ENCODE measurements at regions not wholly inside any gene's neighbourhood (a gene's known extent, or its start where the extent isn't known, plus 50 kb on each side); places are given as distances from the start of the nearest gene placed in this dataset.

DNA sequence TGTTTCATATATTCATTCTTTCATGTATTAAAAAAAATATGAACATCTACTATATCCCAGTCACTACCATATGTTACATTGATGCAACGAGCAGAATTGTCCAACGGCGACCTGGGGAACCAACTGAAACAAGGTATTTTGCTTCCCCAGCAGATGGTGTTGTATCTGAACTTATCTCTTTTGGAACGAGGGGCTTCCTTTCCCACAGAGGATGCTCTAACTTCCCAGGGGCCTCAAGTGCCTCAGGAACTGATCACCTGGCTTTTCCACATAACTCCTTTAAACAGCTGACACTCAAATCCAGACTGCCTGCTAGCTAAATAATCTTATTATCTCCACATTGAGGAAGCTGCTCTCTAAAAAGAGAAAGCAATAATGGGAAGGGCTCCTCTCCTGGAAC lies 259.3 kb downstream of the HTR7 start:
- no peaks in the 10 kb centered on the region for H3K9me3 ChIP-seq (ENCODE audit: control insufficient read depth in 5 of 5, low read length in 5 of 5)
- no peak overlapping the region for H3K9ac ChIP-seq (ENCODE audit: low read length in 5 of 5)
- H3K36me3 ChIP-seq (ENCODE audit: control insufficient read depth in 5 of 5, insufficient read depth in 5 of 5, low read length in 5 of 5), result no peaks in the 10 kb centered on the region
- H3K4me3 ChIP-seq (ENCODE audit: low read depth in 1 of 5, low read length in 5 of 5), result no peak overlapping the region
- no peak overlapping the region for H3K27ac ChIP-seq (ENCODE audit: low read depth, low read length)
- no peaks in the 10 kb centered on the region for H3K27me3 ChIP-seq (ENCODE audit: control insufficient read depth in 5 of 5, insufficient read depth in 4 of 5, low read length in 5 of 5)
- no peaks in the 10 kb centered on the region for H3K4me1 ChIP-seq (ENCODE audit: control insufficient read depth in 5 of 5, insufficient read depth in 5 of 5, low read length in 5 of 5)

DNA sequence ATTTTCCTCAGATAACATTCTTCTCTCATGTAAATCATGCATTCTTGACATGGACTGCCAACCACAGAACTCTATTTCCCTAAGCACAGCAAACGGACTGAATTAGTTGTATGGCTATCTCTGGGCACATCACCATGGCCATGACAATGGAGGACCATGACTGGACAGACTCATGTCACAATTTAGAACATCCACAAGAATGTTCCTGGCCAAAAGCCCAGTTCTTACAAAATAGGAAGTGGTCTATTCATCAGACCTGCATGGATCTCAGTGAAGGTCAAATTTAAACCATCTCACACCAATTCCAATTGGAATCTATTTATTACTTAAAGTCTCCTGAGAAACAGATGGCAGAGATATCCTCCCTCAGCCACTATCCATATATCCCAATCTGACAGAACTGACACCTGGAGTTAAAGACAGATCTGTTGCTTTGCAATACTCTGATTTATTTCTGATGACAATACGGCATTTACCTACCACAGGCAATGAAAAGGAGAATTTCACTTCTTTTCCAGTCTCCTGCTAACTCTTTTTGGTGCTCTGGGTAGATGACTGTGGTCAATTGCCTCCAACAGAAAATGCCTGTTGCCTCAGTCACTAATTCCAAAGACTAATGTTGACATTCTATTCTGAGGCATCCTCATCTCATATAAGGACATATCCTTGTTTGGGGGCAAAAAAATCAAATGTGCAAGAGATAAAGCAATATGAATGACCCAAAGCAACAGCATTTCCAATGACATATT lies 254.8 kb downstream of the HTR7 start:
- Histone ChIP-seq H3K4me1 (ENCODE audit: control insufficient read depth in 5 of 5, insufficient read depth in 5 of 5, low read length in 5 of 5) (no peaks in the 10 kb centered on the region), H3K9me3 (ENCODE audit: control insufficient read depth in 5 of 5, low read length in 5 of 5) (peaks cover 0 to 3% (median 0%) of the 10 kb centered on the region in 5 donors), H3K27me3 (ENCODE audit: control insufficient read depth in 5 of 5, insufficient read depth in 4 of 5, low read length in 5 of 5) (no peaks in the 10 kb centered on the region), H3K4me3 (ENCODE audit: low read depth in 1 of 5, low read length in 5 of 5) (no peak overlapping the region), H3K36me3 (ENCODE audit: control insufficient read depth in 5 of 5, insufficient read depth in 5 of 5, low read length in 5 of 5) (no peaks in the 10 kb centered on the region), H3K9ac (ENCODE audit: low read length in 5 of 5) (no peak overlapping the region), H3K27ac (ENCODE audit: low read depth, low read length) (no peak overlapping the region)

DNA sequence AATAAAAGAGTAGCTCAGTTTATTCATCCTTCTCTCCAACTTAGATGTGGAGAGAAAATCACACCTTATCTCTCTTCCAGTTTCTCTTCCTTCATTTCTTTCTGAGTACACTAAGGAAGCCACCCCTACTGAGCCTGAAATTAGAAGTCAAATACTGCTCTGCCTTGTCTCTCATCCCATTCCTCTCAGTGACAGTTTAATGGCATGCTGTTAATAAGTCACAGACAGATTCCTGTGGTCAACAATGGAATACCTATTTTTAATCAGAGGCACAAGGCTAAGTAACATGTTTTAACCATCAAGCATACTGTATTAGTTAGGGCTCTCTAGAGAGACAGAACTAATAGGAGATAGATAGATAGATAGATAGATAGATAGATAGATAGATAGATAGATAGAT lies 253.2 kb downstream of the HTR7 start:
- Histone ChIP-seq H3K4me1 (ENCODE audit: control insufficient read depth in 5 of 5, insufficient read depth in 5 of 5, low read length in 5 of 5) (no peaks in the 10 kb centered on the region), H3K4me3 (ENCODE audit: low read depth in 1 of 5, low read length in 5 of 5) (no peak overlapping the region), H3K36me3 (ENCODE audit: control insufficient read depth in 5 of 5, insufficient read depth in 5 of 5, low read length in 5 of 5) (no peaks in the 10 kb centered on the region), H3K27me3 (ENCODE audit: control insufficient read depth in 5 of 5, insufficient read depth in 4 of 5, low read length in 5 of 5) (no peaks in the 10 kb centered on the region), H3K9me3 (ENCODE audit: control insufficient read depth in 5 of 5, low read length in 5 of 5) (peaks cover 0 to 3% (median 0%) of the 10 kb centered on the region in 5 donors), H3K9ac (ENCODE audit: low read length in 5 of 5) (no peak overlapping the region), H3K27ac (ENCODE audit: low read depth, low read length) (no peak overlapping the region)

DNA sequence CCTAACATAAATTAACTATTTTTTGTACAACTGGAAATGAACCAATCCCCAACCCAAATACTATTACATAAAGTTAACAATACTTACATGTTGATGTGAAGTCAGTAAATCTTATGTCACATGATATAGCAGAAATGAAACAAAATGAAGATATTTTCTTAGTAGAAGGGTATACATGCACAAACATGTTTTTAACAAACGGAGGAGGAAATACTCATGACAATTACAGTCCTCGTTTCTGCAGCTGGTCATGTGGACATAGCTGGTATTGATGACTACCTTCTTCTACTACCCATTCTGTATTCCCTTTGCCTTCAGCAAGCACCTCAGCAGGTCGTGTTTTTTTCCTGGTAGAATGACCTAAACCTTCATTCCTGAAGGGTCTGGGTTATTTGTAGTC lies 252.3 kb downstream of the HTR7 start:
- Histone ChIP-seq H3K27ac (ENCODE audit: low read depth, low read length) (no peak overlapping the region), H3K27me3 (ENCODE audit: control insufficient read depth in 5 of 5, insufficient read depth in 4 of 5, low read length in 5 of 5) (no peaks in the 10 kb centered on the region), H3K4me1 (ENCODE audit: control insufficient read depth in 5 of 5, insufficient read depth in 5 of 5, low read length in 5 of 5) (no peaks in the 10 kb centered on the region), H3K36me3 (ENCODE audit: control insufficient read depth in 5 of 5, insufficient read depth in 5 of 5, low read length in 5 of 5) (no peaks in the 10 kb centered on the region), H3K9me3 (ENCODE audit: control insufficient read depth in 5 of 5, low read length in 5 of 5) (peaks cover 0 to 3% (median 0%) of the 10 kb centered on the region in 5 donors), H3K4me3 (ENCODE audit: low read depth in 1 of 5, low read length in 5 of 5) (no peak overlapping the region), H3K9ac (ENCODE audit: low read length in 5 of 5) (no peak overlapping the region)

DNA sequence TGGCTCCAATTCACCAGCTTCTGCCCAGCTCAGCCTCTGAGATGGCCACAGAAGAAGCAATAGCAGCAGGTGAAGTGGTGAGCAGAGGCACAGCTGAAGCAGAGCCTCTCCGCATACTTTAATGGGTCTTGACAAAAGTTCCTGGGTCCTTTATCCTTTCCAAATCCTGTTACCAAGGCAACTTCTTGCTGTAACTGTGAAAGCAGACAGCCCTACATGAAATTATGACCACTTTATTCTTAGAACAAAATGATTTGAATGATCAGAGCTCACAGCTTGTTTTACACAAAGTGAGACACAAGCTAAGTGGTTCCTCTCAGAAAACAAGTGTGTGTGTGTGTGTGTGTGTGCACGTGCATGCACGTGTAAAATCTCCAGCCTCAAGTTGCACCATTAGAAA lies 245.6 kb downstream of the HTR7 start:
- H3K27me3 ChIP-seq (ENCODE audit: control insufficient read depth in 5 of 5, insufficient read depth in 4 of 5, low read length in 5 of 5), result no peaks in the 10 kb centered on the region
- H3K27ac ChIP-seq (ENCODE audit: low read depth, low read length), result no peak overlapping the region
- H3K9ac ChIP-seq (ENCODE audit: low read length in 5 of 5), result no peak overlapping the region
- no peaks in the 10 kb centered on the region for H3K36me3 ChIP-seq (ENCODE audit: control insufficient read depth in 5 of 5, insufficient read depth in 5 of 5, low read length in 5 of 5)
- no peak overlapping the region for H3K4me3 ChIP-seq (ENCODE audit: low read depth in 1 of 5, low read length in 5 of 5)
- no peaks in the 10 kb centered on the region for H3K4me1 ChIP-seq (ENCODE audit: control insufficient read depth in 5 of 5, insufficient read depth in 5 of 5, low read length in 5 of 5)
- no peaks in the 10 kb centered on the region for H3K9me3 ChIP-seq (ENCODE audit: control insufficient read depth in 5 of 5, low read length in 5 of 5)

DNA sequence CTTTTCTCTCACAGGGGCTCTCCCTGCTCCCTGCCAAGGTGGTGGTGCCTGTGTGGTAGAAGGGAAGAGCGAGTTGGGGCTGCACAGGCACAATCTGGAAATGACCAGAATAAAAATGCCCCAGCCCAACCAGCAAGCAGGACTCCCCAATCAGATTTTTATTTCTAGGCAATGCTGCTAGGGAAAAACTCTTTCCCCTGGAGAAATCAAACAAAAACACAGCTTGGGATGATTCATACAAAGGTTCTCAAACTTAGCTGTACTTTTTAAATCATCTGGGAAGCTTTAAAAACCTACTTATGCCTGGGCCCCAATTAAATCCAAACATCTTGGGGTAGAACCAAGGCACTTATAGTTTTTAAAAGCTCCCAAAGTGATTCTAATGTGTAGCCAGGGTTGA lies 243.2 kb downstream of the HTR7 start:
- no peaks in the 10 kb centered on the region for H3K4me1 ChIP-seq (ENCODE audit: control insufficient read depth in 5 of 5, insufficient read depth in 5 of 5, low read length in 5 of 5)
- no peak overlapping the region for H3K9ac ChIP-seq (ENCODE audit: low read length in 5 of 5)
- H3K27ac ChIP-seq (ENCODE audit: low read depth, low read length), result no peak overlapping the region
- no peaks in the 10 kb centered on the region for H3K27me3 ChIP-seq (ENCODE audit: control insufficient read depth in 5 of 5, insufficient read depth in 4 of 5, low read length in 5 of 5)
- H3K36me3 ChIP-seq (ENCODE audit: control insufficient read depth in 5 of 5, insufficient read depth in 5 of 5, low read length in 5 of 5), result no peaks in the 10 kb centered on the region
- H3K4me3 ChIP-seq (ENCODE audit: low read depth in 1 of 5, low read length in 5 of 5), result no peak overlapping the region
- H3K9me3 ChIP-seq (ENCODE audit: control insufficient read depth in 5 of 5, low read length in 5 of 5), result no peaks in the 10 kb centered on the region

DNA sequence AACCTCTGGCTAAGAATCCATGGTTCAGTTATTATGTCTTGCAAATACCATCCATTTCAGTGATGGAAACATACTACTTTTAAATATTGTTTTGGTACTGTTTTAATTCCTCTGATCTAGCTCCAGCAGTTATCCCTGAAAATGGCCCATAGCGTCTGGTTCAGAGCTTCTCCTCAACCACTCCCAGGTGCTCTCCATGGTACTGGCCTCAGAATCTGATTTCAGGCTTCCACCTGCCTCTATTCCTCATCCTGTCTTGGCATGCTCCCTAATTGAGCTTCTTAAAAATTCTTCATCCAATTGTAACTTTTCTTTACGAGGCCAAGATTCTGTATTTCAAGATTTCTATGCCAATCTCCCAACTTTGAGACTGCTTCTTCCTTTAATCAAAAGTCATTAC lies 236.3 kb downstream of the HTR7 start:
- no peaks in the 10 kb centered on the region for H3K4me1 ChIP-seq (ENCODE audit: control insufficient read depth in 5 of 5, insufficient read depth in 5 of 5, low read length in 5 of 5)
- H3K36me3 ChIP-seq (ENCODE audit: control insufficient read depth in 5 of 5, insufficient read depth in 5 of 5, low read length in 5 of 5), result no peaks in the 10 kb centered on the region
- H3K27me3 ChIP-seq (ENCODE audit: control insufficient read depth in 5 of 5, insufficient read depth in 4 of 5, low read length in 5 of 5), result no peaks in the 10 kb centered on the region
- H3K27ac ChIP-seq (ENCODE audit: low read depth, low read length), result no peak overlapping the region
- no peak overlapping the region for H3K9ac ChIP-seq (ENCODE audit: low read length in 5 of 5)
- H3K4me3 ChIP-seq (ENCODE audit: low read depth in 1 of 5, low read length in 5 of 5), result no peak overlapping the region
- H3K9me3 ChIP-seq (ENCODE audit: control insufficient read depth in 5 of 5, low read length in 5 of 5), result no peaks in the 10 kb centered on the region

DNA sequence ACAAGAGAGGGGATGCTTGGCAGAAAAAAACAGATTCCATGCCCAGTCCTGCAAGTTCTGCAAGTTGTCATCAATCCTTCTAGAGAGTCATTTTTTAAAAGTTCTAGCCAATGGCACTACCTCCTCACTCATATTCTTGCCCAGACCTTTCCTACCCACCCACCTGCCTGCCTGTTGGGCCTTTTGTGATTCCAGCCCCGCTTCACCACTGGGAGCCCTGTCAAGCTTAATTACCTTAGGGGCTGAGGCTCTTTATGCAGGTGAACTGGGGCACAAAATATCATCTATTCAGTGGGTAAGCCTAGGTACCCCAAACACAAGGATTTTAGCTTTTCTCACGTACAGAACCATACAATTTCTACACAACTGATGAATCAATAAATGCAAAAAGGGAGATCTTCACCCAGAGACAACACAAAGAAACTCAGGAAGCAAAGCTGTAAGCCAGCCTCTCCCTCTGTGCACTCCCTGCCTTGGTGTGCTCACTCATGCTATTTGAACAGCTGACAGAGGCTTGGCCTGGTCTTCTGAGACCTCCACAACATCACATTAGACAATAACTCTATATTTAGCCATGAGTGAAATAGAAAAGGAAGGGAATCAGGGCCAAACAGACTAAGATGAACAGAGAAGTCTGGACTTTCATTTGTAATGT lies 222.6 kb downstream of the HTR7 start:
- Histone ChIP-seq H3K36me3 (ENCODE audit: control insufficient read depth in 5 of 5, insufficient read depth in 5 of 5, low read length in 5 of 5) (no peaks in the 10 kb centered on the region), H3K27ac (ENCODE audit: low read depth, low read length) (no peak overlapping the region), H3K4me3 (ENCODE audit: low read depth in 1 of 5, low read length in 5 of 5) (no peak overlapping the region), H3K27me3 (ENCODE audit: control insufficient read depth in 5 of 5, insufficient read depth in 4 of 5, low read length in 5 of 5) (no peaks in the 10 kb centered on the region), H3K4me1 (ENCODE audit: control insufficient read depth in 5 of 5, insufficient read depth in 5 of 5, low read length in 5 of 5) (no peaks in the 10 kb centered on the region), H3K9ac (ENCODE audit: low read length in 5 of 5) (no peak overlapping the region), H3K9me3 (ENCODE audit: control insufficient read depth in 5 of 5, low read length in 5 of 5) (no peaks in the 10 kb centered on the region)

DNA sequence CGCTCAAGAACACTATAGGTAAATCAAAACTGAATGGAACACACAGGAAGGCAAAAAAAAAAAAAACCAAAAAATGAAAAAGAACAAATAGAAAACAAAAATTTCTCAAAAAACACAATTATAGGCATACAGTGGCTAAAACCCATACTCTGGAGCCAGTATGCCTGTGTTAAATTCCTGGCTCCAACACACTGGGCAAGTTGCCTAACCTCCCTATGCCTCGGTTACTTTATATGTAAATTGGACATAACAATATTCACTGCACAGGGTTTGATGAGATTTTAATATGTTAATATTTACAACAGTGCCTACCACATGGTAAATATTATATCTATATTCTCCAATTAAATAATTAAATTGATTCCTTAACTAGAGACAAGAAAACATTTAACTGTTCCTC lies 217.1 kb downstream of the HTR7 start:
- Histone ChIP-seq H3K9me3 (ENCODE audit: control insufficient read depth in 5 of 5, low read length in 5 of 5) (no peaks in the 10 kb centered on the region), H3K27ac (ENCODE audit: low read depth, low read length) (no peak overlapping the region), H3K9ac (ENCODE audit: low read length in 5 of 5) (no peak overlapping the region), H3K4me3 (ENCODE audit: low read depth in 1 of 5, low read length in 5 of 5) (no peak overlapping the region), H3K36me3 (ENCODE audit: control insufficient read depth in 5 of 5, insufficient read depth in 5 of 5, low read length in 5 of 5) (no peaks in the 10 kb centered on the region), H3K27me3 (ENCODE audit: control insufficient read depth in 5 of 5, insufficient read depth in 4 of 5, low read length in 5 of 5) (no peaks in the 10 kb centered on the region), H3K4me1 (ENCODE audit: control insufficient read depth in 5 of 5, insufficient read depth in 5 of 5, low read length in 5 of 5) (no peaks in the 10 kb centered on the region)

DNA sequence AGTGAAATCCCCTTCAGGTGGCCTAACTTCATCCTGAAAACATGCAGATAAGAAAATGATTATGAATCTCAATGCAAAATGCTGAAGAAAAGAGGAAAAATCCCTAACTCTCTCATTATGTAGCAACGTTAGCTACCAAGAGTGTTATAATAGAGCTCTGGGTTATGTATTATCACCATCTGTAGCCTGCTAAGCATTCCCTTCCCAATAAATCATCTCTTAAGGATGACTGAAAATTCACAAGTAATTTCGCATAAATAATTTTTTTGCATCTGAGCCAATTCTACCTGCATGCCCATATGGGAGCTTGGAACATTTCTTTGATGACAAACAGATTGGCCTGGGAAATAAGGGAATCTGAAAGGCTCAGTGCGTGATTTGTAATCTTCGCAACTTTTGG lies 216.1 kb downstream of the HTR7 start:
- H3K9me3 ChIP-seq (ENCODE audit: control insufficient read depth in 5 of 5, low read length in 5 of 5), result no peaks in the 10 kb centered on the region
- no peak overlapping the region for H3K4me3 ChIP-seq (ENCODE audit: low read depth in 1 of 5, low read length in 5 of 5)
- no peaks in the 10 kb centered on the region for H3K36me3 ChIP-seq (ENCODE audit: control insufficient read depth in 5 of 5, insufficient read depth in 5 of 5, low read length in 5 of 5)
- H3K27ac ChIP-seq (ENCODE audit: low read depth, low read length), result no peak overlapping the region
- H3K27me3 ChIP-seq (ENCODE audit: control insufficient read depth in 5 of 5, insufficient read depth in 4 of 5, low read length in 5 of 5), result no peaks in the 10 kb centered on the region
- no peaks in the 10 kb centered on the region for H3K4me1 ChIP-seq (ENCODE audit: control insufficient read depth in 5 of 5, insufficient read depth in 5 of 5, low read length in 5 of 5)
- no peak overlapping the region for H3K9ac ChIP-seq (ENCODE audit: low read length in 5 of 5)
